WERI-Rb-1 (cell line): ENCODE measurements at regions not wholly inside any gene's neighbourhood (a gene's known extent, or its start where the extent isn't known, plus 50 kb on each side); places are given as distances from the start of the nearest gene placed in this dataset.

Experiments
- DNase-seq: peaks from one replicate; pipeline ENCODE4 v3.0.0-alpha.2; 2020
- H3K27ac ChIP-seq: fragments of 250-450 bp; sonication (Bioruptor Pico); 2 replicates; pipeline ENCODE4 v1.5.1; 2020; ENCODE audit warnings: mild to moderate bottlenecking, moderate library complexity
- H3K27me3 ChIP-seq: fragments of 250-450 bp; sonication (Bioruptor Pico); 2 replicates; pipeline ENCODE4 v1.5.1; 2021; ENCODE audit warnings: mild to moderate bottlenecking, low read depth, moderate library complexity; ENCODE audit not compliant: insufficient read depth, severe bottlenecking
- H3K36me3 ChIP-seq: fragments of 250-450 bp; sonication (Bioruptor Pico); 2 replicates; pipeline ENCODE4 v1.5.1; 2020; ENCODE audit warnings: mild to moderate bottlenecking, moderate library complexity
- H3K4me3 ChIP-seq: 2 replicates; pipeline ENCODE4 v1.5.1; 2011; ENCODE audit warnings: low read depth, mild to moderate bottlenecking, control low read depth, low read length
- H3K9me3 ChIP-seq: fragments of 250-450 bp; sonication (Bioruptor Pico); 2 replicates; pipeline ENCODE4 v1.5.1; 2021; ENCODE audit warnings: mild to moderate bottlenecking, moderate library complexity; ENCODE audit not compliant: severe bottlenecking
- TF ChIP-seq, protein P1 (sequence below): IDR thresholded peaks from 2 replicates; pipeline ENCODE4 v1.5.1; 2011; ENCODE audit warnings: low read depth, mild to moderate bottlenecking, control low read depth, inconsistent platforms, low read length

DNA sequence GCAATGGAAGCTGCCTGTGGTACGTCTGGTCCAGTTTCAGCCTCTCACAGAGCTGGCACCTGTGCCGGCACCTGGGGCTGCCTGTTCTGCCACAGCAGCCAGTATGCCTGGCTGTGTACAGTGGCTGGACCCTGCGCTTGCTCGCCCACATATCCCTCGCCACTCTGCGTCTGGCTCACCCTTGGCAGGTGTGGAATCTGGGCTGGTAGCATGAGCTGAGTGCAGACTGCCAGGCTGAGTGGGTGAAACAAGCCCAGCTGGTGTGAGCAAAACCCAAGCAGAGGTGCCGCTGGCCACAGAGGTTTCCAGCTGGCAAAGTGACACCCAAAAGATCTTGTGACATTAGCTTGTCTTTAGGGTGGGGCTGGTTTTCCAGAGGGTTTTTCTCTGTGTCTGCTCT, 80.7 kb downstream of the ING1 start:
- Histone ChIP-seq H3K4me3 (no peak overlapping the region), H3K27ac (no peak overlapping the region), H3K9me3 (peaks cover 27% of the 10 kb centered on the region), H3K27me3 (peaks cover 8% of the 10 kb centered on the region), H3K36me3 (no peaks in the 10 kb centered on the region; the same call in 1 of the 2 replicates)
- TF ChIP-seq, protein P1, sequence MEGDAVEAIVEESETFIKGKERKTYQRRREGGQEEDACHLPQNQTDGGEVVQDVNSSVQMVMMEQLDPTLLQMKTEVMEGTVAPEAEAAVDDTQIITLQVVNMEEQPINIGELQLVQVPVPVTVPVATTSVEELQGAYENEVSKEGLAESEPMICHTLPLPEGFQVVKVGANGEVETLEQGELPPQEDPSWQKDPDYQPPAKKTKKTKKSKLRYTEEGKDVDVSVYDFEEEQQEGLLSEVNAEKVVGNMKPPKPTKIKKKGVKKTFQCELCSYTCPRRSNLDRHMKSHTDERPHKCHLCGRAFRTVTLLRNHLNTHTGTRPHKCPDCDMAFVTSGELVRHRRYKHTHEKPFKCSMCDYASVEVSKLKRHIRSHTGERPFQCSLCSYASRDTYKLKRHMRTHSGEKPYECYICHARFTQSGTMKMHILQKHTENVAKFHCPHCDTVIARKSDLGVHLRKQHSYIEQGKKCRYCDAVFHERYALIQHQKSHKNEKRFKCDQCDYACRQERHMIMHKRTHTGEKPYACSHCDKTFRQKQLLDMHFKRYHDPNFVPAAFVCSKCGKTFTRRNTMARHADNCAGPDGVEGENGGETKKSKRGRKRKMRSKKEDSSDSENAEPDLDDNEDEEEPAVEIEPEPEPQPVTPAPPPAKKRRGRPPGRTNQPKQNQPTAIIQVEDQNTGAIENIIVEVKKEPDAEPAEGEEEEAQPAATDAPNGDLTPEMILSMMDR = no peak
- DNase-seq = no peak

DNA sequence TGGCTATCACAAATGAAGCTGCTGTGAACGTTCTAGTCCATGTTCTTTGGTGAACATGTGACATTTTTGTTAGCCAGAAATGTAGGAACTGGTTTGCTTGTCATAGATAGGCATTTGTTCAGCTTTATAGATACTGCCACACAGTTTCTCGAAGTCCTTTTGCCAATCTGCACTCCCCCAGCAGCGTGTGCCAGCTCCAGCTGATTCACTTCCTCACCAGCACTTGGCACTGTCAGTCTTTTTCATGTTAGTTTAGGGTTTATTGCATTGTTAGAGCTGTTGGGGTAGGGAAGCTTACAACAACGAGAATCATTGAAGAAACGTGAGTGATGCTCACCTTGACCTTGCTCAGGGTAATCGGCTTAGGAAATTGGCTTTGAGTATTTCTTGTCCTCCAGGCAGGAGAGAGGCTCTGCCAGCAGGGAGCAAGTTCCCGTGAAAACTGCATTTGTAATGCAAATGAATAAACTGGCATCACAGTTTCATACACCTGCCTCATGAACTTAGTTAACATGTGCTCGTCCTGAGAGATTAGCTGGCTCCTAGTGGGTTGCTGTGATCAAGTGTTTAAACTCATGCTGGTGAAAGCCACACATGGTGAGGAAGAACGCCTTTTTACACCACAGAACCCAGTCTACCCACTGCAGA, 83.9 kb downstream of the ING1 start:
- Histone ChIP-seq H3K9me3 (peaks cover 18% of the 10 kb centered on the region), H3K27ac (no peak overlapping the region), H3K36me3 (no peaks in the 10 kb centered on the region), H3K4me3 (no peak overlapping the region), H3K27me3 (peaks cover 8% of the 10 kb centered on the region)
- no peak for DNase-seq
- TF ChIP-seq, protein P1 = 0 out of 2 replicates have a peak, but pooled peaks have one; percentile 3

DNA sequence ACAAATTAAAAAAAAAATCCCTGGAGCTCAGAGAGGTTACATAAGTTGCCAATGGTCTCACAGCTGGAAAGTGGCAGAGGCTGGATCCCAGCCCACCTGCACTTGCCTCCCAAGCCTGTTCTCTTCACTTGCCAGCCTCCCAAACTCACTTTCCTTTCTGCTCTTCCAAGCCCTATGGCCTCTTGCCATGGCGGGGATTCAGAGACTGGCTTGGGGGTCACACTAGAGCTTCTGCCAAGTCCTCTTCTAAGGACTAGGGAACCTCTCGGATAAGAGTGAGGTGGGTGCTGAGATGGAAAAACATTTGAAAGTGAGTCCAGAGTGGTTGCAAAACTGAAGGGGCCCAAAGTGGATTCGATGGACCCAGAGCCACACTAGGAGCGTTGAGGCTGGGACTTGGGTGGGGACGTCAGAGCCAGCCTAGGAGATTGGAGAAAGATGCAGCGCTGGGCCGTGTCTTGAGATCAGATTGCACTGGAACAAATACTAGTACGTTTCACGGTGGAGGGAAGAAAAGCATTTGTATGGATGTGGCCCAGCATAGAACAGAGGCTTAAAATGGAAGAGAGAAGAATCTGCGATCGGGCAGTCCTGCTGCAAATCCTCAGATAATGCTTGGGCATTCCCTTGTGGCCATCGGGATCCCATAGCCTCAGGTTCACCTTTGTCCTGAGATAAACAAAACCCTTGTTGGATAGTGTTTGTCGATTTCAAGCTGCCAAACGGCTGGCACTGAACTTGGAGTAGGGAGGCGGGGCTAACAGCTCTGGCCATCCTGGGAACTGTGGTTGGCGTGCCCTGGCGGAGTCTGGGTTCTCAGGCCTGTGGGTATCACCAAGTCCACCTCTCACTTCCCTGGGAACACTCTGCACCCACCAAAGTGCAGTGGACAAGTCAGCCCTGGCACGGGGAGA, 84.8 kb downstream of the ING1 start:
- no peak for DNase-seq
- peaks cover 10% of the 10 kb centered on the region for H3K9me3 ChIP-seq
- no peaks in the 10 kb centered on the region for H3K36me3 ChIP-seq
- H3K27ac ChIP-seq = no peak overlapping the region
- no peak overlapping the region for H3K4me3 ChIP-seq
- TF ChIP-seq, protein P1 = no peak
- peaks cover 8% of the 10 kb centered on the region for H3K27me3 ChIP-seq

DNA sequence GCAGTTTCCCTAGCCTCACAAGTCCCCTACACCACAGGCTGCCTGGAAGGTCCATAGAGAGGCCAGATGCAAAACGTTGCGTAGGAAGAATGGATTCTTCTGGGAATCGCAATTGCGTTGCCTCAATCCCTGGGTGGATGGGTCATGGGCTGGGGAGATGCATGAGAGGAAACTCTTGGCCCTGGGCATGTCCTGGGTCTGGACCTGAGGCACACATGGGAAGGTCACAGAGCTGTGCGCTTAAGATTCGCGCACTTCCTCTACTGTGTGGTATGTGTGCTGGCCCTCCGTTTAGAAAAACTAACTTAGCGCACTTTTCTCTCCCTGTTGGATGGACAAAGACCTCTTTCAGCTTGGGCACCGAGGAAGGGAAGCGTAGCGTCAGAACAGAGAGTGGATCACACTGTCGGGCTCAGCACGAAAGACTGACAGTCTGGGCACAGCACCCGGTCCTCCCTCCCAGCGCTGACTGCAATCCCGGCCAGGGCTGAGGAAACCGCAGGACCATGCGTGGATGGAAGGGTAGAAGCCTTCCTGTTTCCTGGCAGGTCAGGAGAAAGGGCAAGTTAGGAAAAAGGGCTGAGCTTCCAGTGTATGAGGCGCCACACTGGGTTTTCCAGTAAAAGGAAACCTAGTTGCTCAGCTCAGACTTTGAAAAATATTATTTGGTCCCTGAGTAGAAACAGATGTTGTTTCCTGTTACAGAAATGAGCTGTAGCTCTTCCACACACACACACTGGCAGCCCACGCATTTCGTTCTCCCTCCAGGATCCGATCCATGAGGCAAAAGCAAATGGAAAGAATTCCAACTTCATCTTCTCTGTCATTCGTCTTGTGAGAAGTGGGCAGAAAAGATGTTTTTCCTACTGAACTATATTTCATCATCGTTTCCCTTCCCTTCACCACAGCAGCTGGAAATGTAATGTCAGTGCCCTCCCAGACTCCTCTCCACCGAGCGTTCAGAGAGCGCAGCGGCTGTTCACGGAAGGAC, 86.0 kb downstream of the ING1 start:
- Histone ChIP-seq H3K36me3 (no peaks in the 10 kb centered on the region), H3K27ac (no peak overlapping the region), H3K9me3 (no peaks in the 10 kb centered on the region), H3K27me3 (peaks cover 4% of the 10 kb centered on the region), H3K4me3 (no peak overlapping the region)
- TF ChIP-seq, protein P1 = no peak
- DNase-seq = no peak

DNA sequence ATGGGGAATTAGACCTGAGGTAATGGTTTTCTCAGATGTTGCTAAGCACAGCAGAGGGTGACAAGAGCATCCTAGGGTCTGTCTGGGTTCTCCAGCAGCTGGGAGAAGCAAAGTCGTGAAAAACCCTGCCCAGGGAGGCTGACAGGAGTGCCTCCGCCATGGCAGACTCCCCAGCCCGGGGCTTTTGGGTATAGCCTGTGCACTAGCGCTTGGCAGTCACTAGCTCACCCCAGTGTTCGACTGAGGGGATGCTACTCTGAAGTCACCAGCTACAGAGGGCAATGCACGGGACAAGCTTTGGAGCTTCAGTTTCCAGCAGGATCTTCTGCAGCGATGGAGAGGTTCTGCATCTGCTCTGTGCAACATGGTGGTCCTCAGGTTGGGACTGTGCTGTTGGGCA, 87.5 kb downstream of the ING1 start:
- Histone ChIP-seq H3K36me3 (no peaks in the 10 kb centered on the region), H3K27me3 (no peaks in the 10 kb centered on the region), H3K4me3 (no peak overlapping the region), H3K9me3 (no peaks in the 10 kb centered on the region), H3K27ac (no peak overlapping the region)
- TF ChIP-seq, protein P1 = peak; percentile 57
- DNase-seq = peak; percentile 57
